Keratinocyte (primary cell): ENCODE measurements at regions not wholly inside any gene's neighbourhood (a gene's known extent, or its start where the extent isn't known, plus 50 kb on each side); places are given as distances from the start of the nearest gene placed in this dataset.

Experiments
- DNase-seq: peaks from one replicate; pipeline ENCODE4 v3.0.0-alpha.2; 2011; ENCODE audit warnings: low read depth, missing footprints, low spot score
- FAIRE-seq: peaks from 2 replicates; lab custom pipeline; 2011; peaks lifted over from hg19 to GRCh38; lab: Jason Lieb, UNC
- H2AFZ ChIP-seq: 2 replicates; pipeline ENCODE4 v1.6.0; 2012; ENCODE audit warnings: low read length, control low read depth, inconsistent platforms; ENCODE audit not compliant: control insufficient read depth
- H3K27ac ChIP-seq: 2 replicates; pipeline ENCODE4 v1.5.1; 2011; ENCODE audit warnings: low read length; ENCODE audit not compliant: control insufficient read depth, insufficient read depth
- H3K27me3 ChIP-seq: 3 replicates; pipeline ENCODE4 v1.6.0; 2011; ENCODE audit warnings: low read length; ENCODE audit not compliant: control insufficient read depth, insufficient read depth; ENCODE audit errors: extremely low read depth
- H3K36me3 ChIP-seq, 2 experiments: 2 replicates in 1 of 2; 3 replicates in 1 of 2; pipeline ENCODE4 v1.5.1; 2011; ENCODE audit warnings: low read length in 2 of 2, mild to moderate bottlenecking in 1 of 2; ENCODE audit not compliant: control insufficient read depth in 2 of 2, insufficient read depth in 2 of 2; ENCODE audit errors: extremely low read depth in 1 of 2
- H3K4me1 ChIP-seq: 3 replicates; pipeline ENCODE4 v1.5.1; 2011; ENCODE audit warnings: low read length; ENCODE audit not compliant: control insufficient read depth, insufficient read depth; ENCODE audit errors: extremely low read depth
- H3K4me2 ChIP-seq: 3 replicates; pipeline ENCODE4 v1.6.0; 2011; ENCODE audit warnings: low read depth, low read length; ENCODE audit not compliant: control insufficient read depth, insufficient read depth; ENCODE audit errors: extremely low read depth
- H3K4me3 ChIP-seq, 3 experiments: fragments of 200-600 bp in 1 of 3; sonication (generic) in 1 of 3; 2 replicates in 2 of 3; 3 replicates in 1 of 3; pipeline ENCODE4 v1.5.1; 2011 to 2016; ENCODE audit warnings: low read length in 3 of 3, mild to moderate bottlenecking in 3 of 3, control low read depth in 2 of 3, inconsistent platforms in 1 of 3, low read depth in 1 of 3, mixed read lengths in 1 of 3, mixed run types in 1 of 3, moderate library complexity in 1 of 3; ENCODE audit not compliant: control insufficient read depth in 2 of 3, insufficient read depth in 2 of 3; ENCODE audit errors: extremely low read depth in 1 of 3
- H3K79me2 ChIP-seq: 2 replicates; pipeline ENCODE4 v1.6.0; 2012; ENCODE audit warnings: low read length; ENCODE audit not compliant: control insufficient read depth, insufficient read depth
- H3K9ac ChIP-seq: 3 replicates; pipeline ENCODE4 v1.6.0; 2011; ENCODE audit warnings: low read length; ENCODE audit not compliant: control insufficient read depth, insufficient read depth; ENCODE audit errors: extremely low read depth
- H3K9me1 ChIP-seq: 3 replicates; pipeline ENCODE4 v1.6.0; 2011; ENCODE audit warnings: low read length; ENCODE audit not compliant: control insufficient read depth, insufficient read depth; ENCODE audit errors: extremely low read depth
- H3K9me3 ChIP-seq: 2 replicates; pipeline ENCODE4 v1.5.1; 2012; ENCODE audit warnings: low read depth, low read length; ENCODE audit not compliant: control insufficient read depth
- H4K20me1 ChIP-seq: 3 replicates; pipeline ENCODE4 v1.6.0; 2011; ENCODE audit warnings: low read length; ENCODE audit not compliant: control insufficient read depth, insufficient read depth; ENCODE audit errors: extremely low read depth
- EZH2 ChIP-seq: IDR thresholded peaks from one replicate; pipeline ENCODE4 v1.6.1; 2012; ENCODE audit warnings: inconsistent platforms, mild to moderate bottlenecking, low read length, moderate library complexity
- dilution Hi-C: fragments of 300-500 bp; cut with MboI; formaldehyde crosslinking; loops from one replicate; pipeline ENCODE4 v1.7.0; 2020; ENCODE audit warnings: low sequenced_read_pairs; ENCODE audit not compliant: extremely low pct_ligation_motif_present
- TF ChIP-seq, protein P1 (sequence below), 3 experiments: IDR thresholded peaks in 1 of 3; conservative IDR thresholded peaks in 1 of 3; optimal IDR thresholded peaks in 1 of 3; 2 replicates in 2 of 3; 3 replicates in 1 of 3; pipeline versions ENCODE3 to v1.5.1; 2011; ENCODE audit warnings: low read length in 3 of 3, mild to moderate bottlenecking in 3 of 3, moderate library complexity in 2 of 3, control low read depth in 1 of 3, inconsistent platforms in 1 of 3; ENCODE audit not compliant: insufficient read depth in 2 of 3; ENCODE audit errors: extremely low read depth in 1 of 3

DNA sequence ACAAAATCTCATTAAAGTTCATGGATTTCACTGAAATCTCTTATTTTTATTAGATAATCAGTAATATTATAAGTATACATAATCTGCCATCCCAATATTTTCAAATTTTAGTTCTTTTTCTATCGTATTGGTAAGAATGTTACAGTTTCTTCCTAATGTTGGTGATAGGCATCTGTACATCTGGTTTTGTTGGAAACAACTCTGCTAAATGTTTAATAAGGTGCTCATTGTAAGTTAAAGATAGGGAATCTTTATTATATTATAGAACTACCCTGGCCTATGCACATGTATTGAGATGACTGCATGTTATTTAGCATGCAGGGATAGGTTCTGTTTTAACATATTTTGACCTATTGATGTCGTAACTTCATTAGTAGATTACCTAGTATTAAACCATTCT, 188.6 kb upstream of the PRPS1L1 start:
- dilution Hi-C loops = no loop called here
- no peak for FAIRE-seq

DNA sequence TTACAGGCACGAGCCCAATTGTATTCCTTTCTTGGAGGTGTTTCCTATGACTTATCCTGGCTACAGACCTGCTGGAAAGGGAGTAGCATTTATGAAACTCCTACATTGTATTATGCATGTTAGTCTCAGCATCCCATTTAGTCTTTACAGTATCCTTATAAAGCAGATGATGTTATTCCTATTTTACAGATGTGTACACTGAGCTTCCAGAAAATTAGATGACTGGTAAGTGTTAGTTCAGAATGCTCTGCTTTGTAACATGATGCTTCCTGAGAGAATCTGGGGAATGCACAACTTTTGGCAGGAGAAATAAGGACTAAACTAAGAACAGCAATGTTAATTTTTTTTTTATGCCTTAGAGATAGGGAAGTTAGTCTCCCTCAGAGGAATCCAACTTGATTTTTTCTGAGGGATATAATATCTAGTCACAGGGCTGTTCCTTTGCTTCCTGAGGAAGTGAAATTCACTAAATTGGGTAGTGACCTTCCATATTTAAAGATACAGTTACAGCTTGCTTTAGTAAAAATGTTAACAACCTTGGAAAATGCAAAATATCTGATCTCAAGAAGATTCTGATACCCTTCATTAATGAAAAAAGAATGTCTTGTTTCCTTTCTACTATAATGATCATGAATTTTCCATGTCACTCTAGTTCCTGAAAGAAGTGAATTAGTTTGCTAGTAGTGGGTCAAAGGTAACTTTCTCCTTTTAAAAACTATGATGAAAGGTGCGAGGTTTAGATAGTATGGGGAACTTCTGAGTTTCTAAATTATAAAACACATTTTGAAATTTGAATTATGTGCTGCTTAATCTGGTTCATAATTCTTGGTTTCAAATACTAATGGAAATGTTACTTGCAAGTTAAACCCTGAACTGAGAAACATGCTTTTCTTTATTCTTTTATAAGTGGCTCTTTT, 194.0 kb upstream of the PRPS1L1 start:
- no peak overlapping the region for H3K27ac ChIP-seq
- no peaks in the 10 kb centered on the region for H3K27me3 ChIP-seq
- no peaks in the 10 kb centered on the region for H3K9me1 ChIP-seq
- dilution Hi-C loops = no loop called here
- DNase-seq = no peak
- TF ChIP-seq EZH2 = no peak
- TF ChIP-seq, protein P1, sequence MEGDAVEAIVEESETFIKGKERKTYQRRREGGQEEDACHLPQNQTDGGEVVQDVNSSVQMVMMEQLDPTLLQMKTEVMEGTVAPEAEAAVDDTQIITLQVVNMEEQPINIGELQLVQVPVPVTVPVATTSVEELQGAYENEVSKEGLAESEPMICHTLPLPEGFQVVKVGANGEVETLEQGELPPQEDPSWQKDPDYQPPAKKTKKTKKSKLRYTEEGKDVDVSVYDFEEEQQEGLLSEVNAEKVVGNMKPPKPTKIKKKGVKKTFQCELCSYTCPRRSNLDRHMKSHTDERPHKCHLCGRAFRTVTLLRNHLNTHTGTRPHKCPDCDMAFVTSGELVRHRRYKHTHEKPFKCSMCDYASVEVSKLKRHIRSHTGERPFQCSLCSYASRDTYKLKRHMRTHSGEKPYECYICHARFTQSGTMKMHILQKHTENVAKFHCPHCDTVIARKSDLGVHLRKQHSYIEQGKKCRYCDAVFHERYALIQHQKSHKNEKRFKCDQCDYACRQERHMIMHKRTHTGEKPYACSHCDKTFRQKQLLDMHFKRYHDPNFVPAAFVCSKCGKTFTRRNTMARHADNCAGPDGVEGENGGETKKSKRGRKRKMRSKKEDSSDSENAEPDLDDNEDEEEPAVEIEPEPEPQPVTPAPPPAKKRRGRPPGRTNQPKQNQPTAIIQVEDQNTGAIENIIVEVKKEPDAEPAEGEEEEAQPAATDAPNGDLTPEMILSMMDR (optimal IDR thresholded peaks at IDR 0.05 in 1 of 3, IDR thresholded peaks at IDR 0.05 in 1 of 3, conservative IDR thresholded peaks at IDR 0.05 in 1 of 3; ENCODE audit: extremely low read depth in 1 of 3, insufficient read depth in 2 of 3, low read length in 3 of 3) = no peak
- no peaks in the 10 kb centered on the region for H3K36me3 ChIP-seq
- no peak overlapping the region for H2AFZ ChIP-seq
- no peaks in the 10 kb centered on the region for H3K9me3 ChIP-seq
- no peaks in the 10 kb centered on the region for H4K20me1 ChIP-seq
- no peaks in the 10 kb centered on the region for H3K4me1 ChIP-seq
- no peaks in the 10 kb centered on the region for H3K79me2 ChIP-seq
- no peak overlapping the region for H3K4me2 ChIP-seq
- no peak for FAIRE-seq
- no peak overlapping the region for H3K9ac ChIP-seq
- no peak overlapping the region for H3K4me3 ChIP-seq

More for the DNA sequence above, 188.6 kb upstream of the PRPS1L1 start:
- no peak overlapping the region for H2AFZ ChIP-seq
- H4K20me1 ChIP-seq = no peaks in the 10 kb centered on the region
- H3K9me3 ChIP-seq = no peaks in the 10 kb centered on the region
- no peak overlapping the region for H3K27ac ChIP-seq
- peaks cover 3% of the 10 kb centered on the region for H3K27me3 ChIP-seq
- no peaks in the 10 kb centered on the region for H3K36me3 ChIP-seq
- TF ChIP-seq, protein P1 (optimal IDR thresholded peaks at IDR 0.05 in 1 of 3, IDR thresholded peaks at IDR 0.05 in 1 of 3, conservative IDR thresholded peaks at IDR 0.05 in 1 of 3; ENCODE audit: extremely low read depth in 1 of 3, insufficient read depth in 2 of 3, low read length in 3 of 3) = no peak
- no peak overlapping the region for H3K4me3 ChIP-seq
- no peak overlapping the region for H3K4me2 ChIP-seq
- H3K79me2 ChIP-seq = no peaks in the 10 kb centered on the region
- H3K9ac ChIP-seq = no peak overlapping the region
- no peaks in the 10 kb centered on the region for H3K4me1 ChIP-seq
- no peak for DNase-seq
- H3K9me1 ChIP-seq = no peaks in the 10 kb centered on the region
